ENCODE measurements at regions not wholly inside any gene's neighbourhood (a gene's known extent, or its start where the extent isn't known, plus 50 kb on each side); places are given as distances from the start of the nearest gene placed in this dataset.
"Not testable (repeated sequence)": the region's sequence is repeated elsewhere in the genome, so short reads cannot be mapped to it uniquely, and the experiment has no call there.

DNA sequence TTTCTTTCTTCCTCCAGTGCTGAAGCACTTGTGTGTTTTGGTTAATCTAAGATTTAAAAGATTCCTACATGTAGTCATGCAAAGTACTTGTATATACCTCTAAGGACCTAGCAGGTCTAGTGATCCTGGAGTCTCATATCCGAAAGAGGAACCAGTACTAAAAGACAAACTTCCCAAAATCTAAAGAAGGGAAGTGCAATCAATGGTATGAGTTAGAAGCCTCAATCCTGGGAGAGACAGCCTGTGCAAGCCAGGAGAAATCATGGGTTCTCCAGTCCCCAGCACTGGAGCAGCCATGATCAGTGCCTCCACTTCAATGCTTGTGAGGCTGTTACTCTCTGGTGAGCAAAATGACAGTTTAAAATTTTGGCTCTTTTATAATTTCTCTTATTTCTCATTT lies 277.4 kb downstream of the DAD1 start:
- FAIRE-seq (no peak), DNase-seq (ENCODE audit: low spot score) (no peak)

DNA sequence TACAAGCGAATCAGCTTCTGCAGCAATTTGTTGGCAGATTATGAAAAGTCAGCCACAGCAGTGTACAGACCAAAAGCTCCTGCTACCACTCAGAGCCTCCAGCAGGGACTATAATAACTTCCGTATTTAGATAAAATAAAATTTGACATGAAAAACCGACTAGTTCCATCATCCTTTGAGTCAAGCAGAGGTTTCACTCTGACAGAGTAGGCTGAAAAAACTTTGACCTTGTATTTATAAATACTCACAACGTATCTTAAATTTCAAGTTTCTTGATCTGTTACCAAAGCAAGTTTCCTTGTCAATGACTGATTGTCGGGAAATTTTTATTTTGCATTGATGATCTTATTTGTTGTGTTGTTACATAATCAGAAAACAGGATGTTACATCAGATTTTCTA lies 283.4 kb downstream of the DAD1 start:
- FAIRE-seq: no peak
- DNase-seq (ENCODE audit: low spot score): no peak

DNA sequence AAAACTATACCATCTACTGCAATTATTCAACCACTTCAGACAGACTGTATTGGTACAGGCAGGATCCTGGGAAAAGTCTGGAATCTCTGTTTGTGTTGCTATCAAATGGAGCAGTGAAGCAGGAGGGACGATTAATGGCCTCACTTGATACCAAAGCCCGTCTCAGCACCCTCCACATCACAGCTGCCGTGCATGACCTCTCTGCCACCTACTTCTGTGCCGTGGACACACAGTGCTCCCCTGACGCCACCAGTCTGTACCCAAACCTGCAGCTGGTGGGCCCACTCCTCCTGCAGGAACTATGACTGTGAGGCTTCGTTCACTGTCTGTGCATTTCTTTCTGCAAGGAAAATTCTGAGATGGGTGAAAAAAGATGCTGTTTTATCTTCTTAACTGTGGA lies 284.7 kb downstream of the DAD1 start:
- no peak for DNase-seq (ENCODE audit: low spot score)
- no peak for FAIRE-seq

- no peak for DNase-seq (ENCODE audit: low spot score)
- peak; percentile 8 for FAIRE-seq
These were observed 285.3 kb downstream of the DAD1 start for GRCh38 chr14:22303589-22304195.

- FAIRE-seq (no peak), DNase-seq (ENCODE audit: low spot score) (no peak)
These were observed 288.4 kb downstream of the DAD1 start for GRCh38 chr14:22300646-22301045.

GRCh38 chr14:22297376-22297775 lies 291.6 kb downstream of the DAD1 start:
- FAIRE-seq (no peak), DNase-seq (ENCODE audit: low spot score) (no peak)

GRCh38 chr14:22296722-22297121 lies 292.3 kb downstream of the DAD1 start:
- peak; percentile 91 for FAIRE-seq
- peak; percentile 69 for DNase-seq (ENCODE audit: low spot score)

- FAIRE-seq: no peak
These were observed 292.9 kb downstream of the DAD1 start for GRCh38 chr14:22296088-22296487.

DNA sequence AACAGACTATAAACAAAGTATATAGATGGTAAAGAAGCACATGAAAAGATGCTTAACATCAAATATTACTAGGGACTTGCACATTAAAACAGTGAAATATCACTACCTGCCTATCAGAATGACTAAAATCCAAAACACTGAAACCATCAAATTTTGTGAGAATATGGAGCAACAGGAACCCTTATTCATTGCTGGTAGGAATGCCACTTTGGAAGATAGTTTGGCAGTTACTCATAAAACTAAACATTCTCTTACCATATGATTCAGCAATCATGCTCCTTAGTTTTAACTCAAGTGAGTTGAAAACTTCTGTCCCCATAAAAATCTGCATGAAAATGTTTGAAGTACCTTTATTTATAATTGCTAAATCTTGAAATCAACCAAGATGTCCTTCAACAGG lies 297.6 kb downstream of the DAD1 start:
- FAIRE-seq (no peak), DNase-seq (ENCODE audit: low spot score) (peak; percentile 33)

More at GRCh38 chr14:22296088-22296487, 292.9 kb downstream of the DAD1 start:
- DNase-seq (ENCODE audit: low spot score): no peak

- DNase-seq (ENCODE audit: low spot score) (peak; percentile 19), FAIRE-seq (no peak)
These were observed 299.5 kb downstream of the DAD1 start for GRCh38 chr14:22289570-22289969.

GRCh38 chr14:22285991-22286390 lies 303.0 kb downstream of the DAD1 start:
- DNase-seq (ENCODE audit: low spot score): no peak
- FAIRE-seq: no peak

- DNase-seq (ENCODE audit: low spot score) (no peak), FAIRE-seq (no peak)
These were observed 306.1 kb downstream of the DAD1 start for GRCh38 chr14:22282949-22283348.

GRCh38 chr14:22282417-22282816 lies 306.6 kb downstream of the DAD1 start:
- FAIRE-seq: no peak
- no peak for DNase-seq (ENCODE audit: low spot score)

DNA sequence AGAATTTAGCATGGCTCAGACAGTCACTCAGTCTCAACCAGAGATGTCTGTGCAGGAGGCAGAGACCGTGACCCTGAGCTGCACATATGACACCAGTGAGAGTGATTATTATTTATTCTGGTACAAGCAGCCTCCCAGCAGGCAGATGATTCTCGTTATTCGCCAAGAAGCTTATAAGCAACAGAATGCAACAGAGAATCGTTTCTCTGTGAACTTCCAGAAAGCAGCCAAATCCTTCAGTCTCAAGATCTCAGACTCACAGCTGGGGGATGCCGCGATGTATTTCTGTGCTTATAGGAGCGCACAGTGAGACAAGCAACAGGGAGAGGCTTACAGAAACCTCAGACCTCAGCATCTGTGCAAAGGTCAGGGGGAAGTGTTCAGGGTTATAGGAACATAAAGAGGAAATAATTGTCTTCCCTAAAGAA lies 307.6 kb downstream of the DAD1 start:
- DNase-seq (ENCODE audit: low spot score); FAIRE-seq: not testable (repeated sequence)

DNA sequence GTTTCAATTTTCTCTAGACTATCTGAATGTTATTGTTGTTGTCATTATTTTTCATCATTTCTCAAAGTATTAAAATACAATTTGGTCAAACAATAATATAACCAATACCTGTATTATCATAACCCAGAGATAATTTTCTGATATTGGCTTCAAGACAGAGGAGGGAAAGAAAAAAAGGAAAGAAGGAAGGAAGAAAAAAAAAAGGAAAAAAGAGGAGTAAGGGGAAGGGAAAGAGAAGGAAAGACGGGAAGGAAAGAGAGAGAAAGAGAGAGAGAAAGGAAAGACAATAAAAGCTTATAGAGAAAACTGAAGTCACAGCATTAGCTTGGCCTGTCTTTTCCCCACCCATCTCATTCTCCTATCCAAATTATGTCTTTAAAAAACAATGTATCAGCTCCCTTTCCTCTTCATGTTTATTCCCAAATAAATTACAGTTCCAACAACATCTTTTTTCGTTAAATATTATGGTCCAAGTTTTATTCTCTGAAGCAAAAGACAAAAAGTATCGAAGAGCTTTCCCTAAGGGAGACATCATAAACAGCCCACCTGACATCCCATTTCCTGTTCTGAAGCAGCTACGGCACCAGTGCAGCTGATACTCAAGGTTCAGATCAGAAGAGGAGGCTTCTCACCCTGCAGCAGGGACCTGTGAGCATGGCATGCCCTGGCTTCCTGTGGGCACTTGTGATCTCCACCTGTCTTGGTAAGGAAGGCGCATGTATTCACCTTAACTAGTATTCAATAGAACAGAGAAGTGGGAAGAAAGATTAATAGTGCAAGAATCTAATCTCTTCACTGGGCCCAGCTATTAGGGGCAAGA lies 308.3 kb downstream of the DAD1 start:
- no peak for DNase-seq (ENCODE audit: low spot score)
- no peak for FAIRE-seq

GRCh38 chr14:22276913-22277816 lies 311.9 kb downstream of the DAD1 start:
- peak; percentile 24 for FAIRE-seq
- no peak for DNase-seq (ENCODE audit: low spot score)

DNA sequence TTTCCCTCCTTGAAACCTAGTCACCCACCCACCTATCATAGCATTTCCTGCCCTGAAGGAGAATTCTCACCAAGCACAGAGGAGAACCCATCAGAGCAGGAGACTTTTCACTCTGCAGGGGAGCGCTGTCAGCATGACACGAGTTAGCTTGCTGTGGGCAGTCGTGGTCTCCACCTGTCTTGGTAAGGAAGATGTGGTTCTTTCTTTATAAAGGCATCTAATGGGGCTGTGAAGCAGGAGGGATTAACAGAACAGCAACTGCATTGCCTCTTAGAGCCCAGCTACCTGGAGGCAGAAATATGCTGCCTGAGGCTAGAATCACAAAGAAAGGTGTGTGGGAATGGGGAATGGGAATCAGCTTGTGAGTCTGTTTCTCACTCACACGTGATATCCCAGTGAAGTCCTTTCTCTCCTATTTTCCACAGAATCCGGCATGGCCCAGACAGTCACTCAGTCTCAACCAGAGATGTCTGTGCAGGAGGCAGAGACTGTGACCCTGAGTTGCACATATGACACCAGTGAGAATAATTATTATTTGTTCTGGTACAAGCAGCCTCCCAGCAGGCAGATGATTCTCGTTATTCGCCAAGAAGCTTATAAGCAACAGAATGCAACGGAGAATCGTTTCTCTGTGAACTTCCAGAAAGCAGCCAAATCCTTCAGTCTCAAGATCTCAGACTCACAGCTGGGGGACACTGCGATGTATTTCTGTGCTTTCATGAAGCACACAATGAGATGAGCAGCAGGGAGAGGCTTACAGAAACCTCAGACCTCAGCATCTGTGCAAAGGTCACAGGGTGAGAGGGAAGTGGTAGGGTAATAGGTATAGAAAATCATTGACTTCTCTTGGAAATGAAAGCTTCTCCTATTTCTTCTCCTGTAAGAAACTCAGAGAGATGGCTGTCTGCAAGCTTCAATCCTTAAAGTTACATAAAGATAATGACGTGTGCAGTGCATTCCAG lies 316.9 kb downstream of the DAD1 start:
- peak; percentile 74 for FAIRE-seq
- peak; percentile 38 for DNase-seq (ENCODE audit: low spot score)

GRCh38 chr14:22268875-22269274 lies 320.1 kb downstream of the DAD1 start:
- peak; percentile 69 for DNase-seq (ENCODE audit: low spot score)
- FAIRE-seq: peak; percentile 71

GRCh38 chr14:22266683-22267082 lies 322.3 kb downstream of the DAD1 start:
- FAIRE-seq: no peak
- DNase-seq (ENCODE audit: low spot score): peak; percentile 7

- DNase-seq (ENCODE audit: low spot score): peak; percentile 45
- peak; percentile 12 for FAIRE-seq
These were observed 322.9 kb downstream of the DAD1 start for GRCh38 chr14:22266142-22266442.

Data from RCC 7860 (cell line).